Ovary (tissue), 3 donors: ENCODE measurements at regions not wholly inside any gene's neighbourhood (a gene's known extent, or its start where the extent isn't known, plus 50 kb on each side); places are given as distances from the start of the nearest gene placed in this dataset.

Source experiments
- CTCF ChIP-seq, 3 donors: fragments of 450-650 bp in 2 of 3; fragments of 200-600 bp in 1 of 3; IDR thresholded peaks; one replicate each; pipeline versions ENCODE4 v1.5.1 to v1.8.0; 2016 to 2022; ENCODE audit warnings: antibody characterized with exemption in 3 of 3, mild to moderate bottlenecking in 1 of 3
- POLR2A ChIP-seq: fragments of 450-650 bp; IDR thresholded peaks from one replicate; pipeline ENCODE4 v1.6.1; 2017; ENCODE audit warnings: antibody characterized with exemption, mild to moderate bottlenecking, moderate library complexity
- donor health status: DM: no; HTN: no; CAD: no.

- TF ChIP-seq CTCF (IDR thresholded peaks at IDR 0.05): no peak
- no peak for TF ChIP-seq POLR2A
Measured at GRCh38 chr2:204436230-204436629, 109.0 kb upstream of the PARD3B start.
